OCI-LY7 (cell line): ENCODE measurements at regions not wholly inside any gene's neighbourhood (a gene's known extent, or its start where the extent isn't known, plus 50 kb on each side); places are given as distances from the start of the nearest gene placed in this dataset.

ENCODE experiments used
- BruUV-seq: library from RNA; stranded (reverse); fragments of 400-500 nt; replicated peaks from 2 replicates; lab custom pipeline; 2021; lab: Mats Ljungman, UMichigan
- CTCF ChIA-PET: fragments of 300-600 bp; sonication (Branson Sonifier 250); formaldehyde crosslinking; loops from one replicate; lab custom pipeline; 2022; ENCODE audit warnings: antibody characterized with exemption; ENCODE audit not compliant: unreplicated experiment; lab: Charles Lee
- POLR2A ChIA-PET: fragments of 300-600 bp; sonication (Branson Sonifier 250); formaldehyde crosslinking; loops from one replicate; lab custom pipeline; 2022; ENCODE audit warnings: antibody characterized with exemption; lab: Charles Lee
- DNase-seq: peaks from one replicate; pipeline ENCODE4 v3.0.0-alpha.2; 2015; ENCODE audit warnings: low spot score
- H2AFZ ChIP-seq: fragments of 200-600 bp; sonication (generic), shearing (Covaris generic); 2 replicates; pipeline ENCODE4 v1.6.1; 2014; ENCODE audit warnings: mild to moderate bottlenecking, antibody characterized with exemption, low read length, moderate library complexity
- H3K27ac ChIP-seq: fragments of 200-600 bp; sonication (generic); 2 replicates; pipeline ENCODE4 v1.5.1; 2014; ENCODE audit warnings: mixed run types, low read depth, mild to moderate bottlenecking, moderate library complexity, low read length, inconsistent platforms; ENCODE audit not compliant: poor library complexity, severe bottlenecking
- H3K36me3 ChIP-seq: fragments of 200-600 bp; sonication (generic); 2 replicates; pipeline ENCODE4 v1.6.1; 2014; ENCODE audit warnings: mild to moderate bottlenecking, antibody characterized with exemption, low read length, moderate library complexity, mixed read lengths; ENCODE audit not compliant: insufficient read depth
- H3K4me1 ChIP-seq: fragments of 200-600 bp; sonication (generic); 2 replicates; pipeline ENCODE4 v1.5.1; 2014; ENCODE audit warnings: mild to moderate bottlenecking, low read length; ENCODE audit not compliant: insufficient read depth, poor library complexity, severe bottlenecking
- H3K4me2 ChIP-seq: fragments of 200-600 bp; sonication (generic); 2 replicates; pipeline ENCODE4 v1.6.1; 2014; ENCODE audit warnings: mild to moderate bottlenecking, low read length
- H3K4me3 ChIP-seq: fragments of 200-600 bp; sonication (generic); 2 replicates; pipeline ENCODE4 v1.5.1; 2014; ENCODE audit warnings: mild to moderate bottlenecking, low read depth, low read length; ENCODE audit not compliant: poor library complexity, severe bottlenecking
- H3K79me2 ChIP-seq: fragments of 200-600 bp; sonication (generic); 2 replicates; pipeline ENCODE4 v1.6.1; 2016; ENCODE audit warnings: low read depth, mild to moderate bottlenecking, low read length, moderate library complexity, mixed read lengths; ENCODE audit not compliant: insufficient read depth
- H3K9me2 ChIP-seq: fragments of 200-600 bp; sonication (generic); 2 replicates; pipeline ENCODE4 v1.6.1; 2016; ENCODE audit warnings: mild to moderate bottlenecking, low read length, mixed read lengths; ENCODE audit not compliant: insufficient read depth
- H3K9me3 ChIP-seq: fragments of 200-600 bp; sonication (generic); 2 replicates; pipeline ENCODE4 v1.6.1; 2014; ENCODE audit warnings: mild to moderate bottlenecking, mixed run types, low read length, mixed read lengths
- H4K20me1 ChIP-seq: fragments of 200-600 bp; sonication (generic); 2 replicates; pipeline ENCODE4 v1.6.1; 2014; ENCODE audit warnings: mild to moderate bottlenecking, antibody characterized with exemption, low read length, moderate library complexity, mixed read lengths; ENCODE audit not compliant: insufficient read depth
- EZH2phosphoT487 ChIP-seq: fragments of 200-600 bp; sonication (generic); IDR thresholded peaks from 2 replicates; pipeline ENCODE4 v1.6.1; 2018; ENCODE audit warnings: low read depth, borderline replicate concordance, mild to moderate bottlenecking, mixed run types, antibody characterized with exemption, low read length, moderate library complexity, mixed read lengths
- intact Hi-C: fragments of 100-400 bp; cut with micrococcal nuclease; formaldehyde crosslinking; loops from one replicate; pipeline ENCODE4 v1.10.0; 2022; ENCODE audit not compliant: unreplicated experiment
- TF ChIP-seq, protein P1 (sequence below): fragments of 200-600 bp; sonication (generic); conservative IDR thresholded peaks from 2 replicates; pipeline ENCODE4 v1.5.1; 2014; ENCODE audit warnings: mild to moderate bottlenecking, antibody characterized with exemption, low read length, moderate library complexity, mixed read lengths

DNA sequence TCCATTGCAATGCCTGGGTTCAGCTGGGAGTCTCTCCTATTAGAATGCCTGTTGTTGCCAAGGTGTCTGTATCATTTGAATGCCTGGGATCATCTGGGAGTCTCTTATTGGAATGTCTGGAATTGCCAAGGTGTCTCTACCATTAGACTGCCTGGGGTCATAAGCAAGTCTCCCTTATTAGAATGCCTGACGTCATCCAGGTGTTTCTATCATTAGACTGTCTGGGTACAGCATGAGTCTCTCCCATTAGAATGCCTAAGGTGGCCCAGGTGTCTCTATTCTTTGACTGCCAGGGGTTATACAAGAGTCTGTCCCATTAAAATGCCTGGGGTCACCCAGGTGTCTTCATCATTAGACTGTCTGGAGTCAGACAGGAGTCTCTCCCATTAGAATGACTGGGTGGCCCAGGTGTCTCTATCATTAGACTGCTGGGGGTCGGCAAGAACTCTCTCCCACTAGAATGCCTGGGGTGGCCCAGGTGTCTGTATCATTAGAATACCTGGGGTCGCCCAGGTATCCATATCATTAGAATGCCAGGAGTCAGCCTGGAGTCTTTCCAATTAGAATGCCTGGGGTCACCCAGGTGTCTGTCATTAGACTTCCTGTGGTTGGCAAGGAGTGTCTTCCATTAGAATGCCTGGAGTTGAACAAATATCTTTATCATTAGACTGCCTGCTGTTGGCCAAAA is 2274.0 kb downstream of the TP53TG3F start:
- no peak for DNase-seq
- H3K4me1 ChIP-seq: no peaks in the 10 kb centered on the region
- CTCF ChIA-PET: no interaction called here
- H3K4me2 ChIP-seq: no peak overlapping the region
- H3K36me3 ChIP-seq: no peaks in the 10 kb centered on the region
- POLR2A ChIA-PET: no interaction called here
- intact Hi-C loops: loop anchor here (10.0 kb wide), 1 partner anchor 61 kb away; no protein-coding TSS in a partner anchor
- H3K4me3 ChIP-seq: no peak overlapping the region
- no peak overlapping the region for H2AFZ ChIP-seq
- no peaks in the 10 kb centered on the region for H3K9me2 ChIP-seq
- H4K20me1 ChIP-seq: no peaks in the 10 kb centered on the region
- no peak for TF ChIP-seq EZH2phosphoT487
- TF ChIP-seq, protein P1, sequence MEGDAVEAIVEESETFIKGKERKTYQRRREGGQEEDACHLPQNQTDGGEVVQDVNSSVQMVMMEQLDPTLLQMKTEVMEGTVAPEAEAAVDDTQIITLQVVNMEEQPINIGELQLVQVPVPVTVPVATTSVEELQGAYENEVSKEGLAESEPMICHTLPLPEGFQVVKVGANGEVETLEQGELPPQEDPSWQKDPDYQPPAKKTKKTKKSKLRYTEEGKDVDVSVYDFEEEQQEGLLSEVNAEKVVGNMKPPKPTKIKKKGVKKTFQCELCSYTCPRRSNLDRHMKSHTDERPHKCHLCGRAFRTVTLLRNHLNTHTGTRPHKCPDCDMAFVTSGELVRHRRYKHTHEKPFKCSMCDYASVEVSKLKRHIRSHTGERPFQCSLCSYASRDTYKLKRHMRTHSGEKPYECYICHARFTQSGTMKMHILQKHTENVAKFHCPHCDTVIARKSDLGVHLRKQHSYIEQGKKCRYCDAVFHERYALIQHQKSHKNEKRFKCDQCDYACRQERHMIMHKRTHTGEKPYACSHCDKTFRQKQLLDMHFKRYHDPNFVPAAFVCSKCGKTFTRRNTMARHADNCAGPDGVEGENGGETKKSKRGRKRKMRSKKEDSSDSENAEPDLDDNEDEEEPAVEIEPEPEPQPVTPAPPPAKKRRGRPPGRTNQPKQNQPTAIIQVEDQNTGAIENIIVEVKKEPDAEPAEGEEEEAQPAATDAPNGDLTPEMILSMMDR: no peak
- no peaks in the 10 kb centered on the region for H3K9me3 ChIP-seq
- no peaks in the 10 kb centered on the region for H3K79me2 ChIP-seq
- no TSS peak for BruUV-seq
- H3K27ac ChIP-seq: no peak overlapping the region

DNA sequence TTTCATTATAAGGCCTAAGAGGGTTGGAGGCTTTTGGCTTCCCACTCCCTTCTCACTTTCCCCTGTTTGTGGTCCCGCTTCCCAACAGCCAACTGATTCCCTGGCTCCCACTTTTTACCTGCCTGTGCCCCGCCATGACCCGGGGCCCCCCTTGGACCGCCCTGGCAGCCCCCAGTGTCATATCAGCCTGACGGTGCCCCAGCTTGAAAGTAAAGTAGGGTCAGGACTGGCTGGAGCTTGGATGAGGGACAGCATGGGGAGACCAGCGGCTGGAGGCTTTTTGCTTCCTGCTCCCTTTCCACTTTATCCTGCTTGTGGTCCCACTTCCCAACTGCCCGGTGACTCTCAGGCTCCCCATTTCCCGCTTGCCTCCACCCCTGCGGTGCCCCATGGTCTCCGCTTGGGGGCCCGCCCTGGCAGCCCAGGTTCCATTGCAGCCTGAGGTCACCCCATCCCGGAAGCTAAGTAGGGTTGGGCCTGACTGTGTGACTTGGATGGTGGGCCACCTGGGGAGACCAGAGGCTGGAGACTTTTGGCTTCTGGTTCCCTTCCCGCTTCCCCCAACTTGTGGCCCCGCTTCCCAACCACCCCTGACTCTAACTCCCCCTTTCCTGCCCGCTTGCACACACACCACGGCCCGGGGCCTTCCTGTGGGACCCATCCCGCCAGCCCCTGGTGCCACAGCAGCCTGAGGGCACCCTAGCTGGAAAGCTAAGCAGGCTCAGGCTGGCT is 2274.7 kb downstream of the TP53TG3F start:
- H4K20me1 ChIP-seq: no peaks in the 10 kb centered on the region
- H3K79me2 ChIP-seq: no peaks in the 10 kb centered on the region
- no peaks in the 10 kb centered on the region for H3K4me1 ChIP-seq
- no TSS peak for BruUV-seq
- no peak for TF ChIP-seq EZH2phosphoT487
- H3K27ac ChIP-seq: no peak overlapping the region
- no peaks in the 10 kb centered on the region for H3K36me3 ChIP-seq
- H3K4me3 ChIP-seq: no peak overlapping the region
- no peaks in the 10 kb centered on the region for H3K9me2 ChIP-seq
- intact Hi-C loops: loop anchor here (10.0 kb wide), 1 partner anchor 61 kb away; no protein-coding TSS in a partner anchor
- no peak overlapping the region for H2AFZ ChIP-seq
- DNase-seq: no peak
- POLR2A ChIA-PET: no interaction called here
- CTCF ChIA-PET: no interaction called here
- no peak overlapping the region for H3K4me2 ChIP-seq
- no peaks in the 10 kb centered on the region for H3K9me3 ChIP-seq

DNA sequence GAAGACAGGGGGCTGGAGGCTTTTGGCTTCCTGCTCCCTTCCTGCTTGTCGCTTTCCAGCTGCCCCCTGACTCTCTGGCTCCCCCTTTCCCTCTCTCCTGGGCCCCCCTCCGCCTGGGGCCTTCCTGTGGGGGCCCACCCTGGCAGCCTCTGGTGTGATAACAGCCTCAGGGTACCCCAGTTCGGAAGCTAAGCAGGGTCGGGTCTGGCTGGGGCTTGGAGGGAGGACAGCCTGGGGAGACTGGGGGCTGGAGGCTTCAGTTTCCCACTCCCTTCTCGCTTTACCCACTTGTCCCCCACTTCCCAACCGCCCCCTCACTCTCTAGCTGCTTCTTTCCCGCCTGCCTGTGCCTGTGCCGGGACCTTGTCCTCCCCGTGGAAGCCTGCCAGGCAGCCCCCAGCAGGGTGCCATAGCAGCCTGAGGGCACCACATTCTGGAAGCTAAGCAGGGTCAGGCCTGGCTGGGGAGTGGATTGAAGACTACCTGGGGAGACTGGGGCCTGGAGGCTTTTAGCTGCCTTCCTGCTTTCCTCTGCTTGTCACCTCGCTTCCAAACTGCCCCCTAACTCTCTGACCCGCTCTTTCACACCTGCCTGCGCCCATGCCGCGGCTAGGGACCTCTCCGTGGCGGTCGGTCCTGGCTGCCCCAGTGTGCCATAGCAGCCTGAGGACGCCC is 2275.5 kb downstream of the TP53TG3F start:
- no TSS peak for BruUV-seq
- intact Hi-C loops: loop anchor here (10.0 kb wide), 1 partner anchor 60 kb away; no protein-coding TSS in a partner anchor
- DNase-seq: no peak
- Histone ChIP-seq H3K79me2 (no peaks in the 10 kb centered on the region), H3K27ac (no peak overlapping the region), H2AFZ (no peak overlapping the region), H3K4me3 (no peak overlapping the region), H3K9me3 (no peaks in the 10 kb centered on the region), H3K4me2 (no peak overlapping the region), H3K9me2 (no peaks in the 10 kb centered on the region), H3K4me1 (no peaks in the 10 kb centered on the region), H4K20me1 (no peaks in the 10 kb centered on the region), H3K36me3 (no peaks in the 10 kb centered on the region)
- POLR2A ChIA-PET: no interaction called here
- TF ChIP-seq, protein P1: no peak
- TF ChIP-seq EZH2phosphoT487: no peak
- CTCF ChIA-PET: no interaction called here
